HCT116 (cell line): ENCODE measurements at regions not wholly inside any gene's neighbourhood (a gene's known extent, or its start where the extent isn't known, plus 50 kb on each side); places are given as distances from the start of the nearest gene placed in this dataset.

Experiments
- ATAC-seq: fragments of 200-7000 bp; cut with Tn5 transposase; 2 replicates; pipeline ENCODE4 v1.9.1; 2020; ENCODE audit warnings: mild to moderate bottlenecking, moderate library complexity
- BruUV-seq: library from RNA; stranded (reverse); fragments of 400-500 nt; replicated peaks from 2 replicates; lab custom pipeline; 2021; lab: Mats Ljungman, UMichigan
- CTCF ChIA-PET: fragments of 300-600 bp; sonication (Branson Sonifier 250); formaldehyde crosslinking; loops from one replicate; lab custom pipeline; 2021; ENCODE audit warnings: antibody characterized with exemption; lab: Charles Lee
- POLR2A ChIA-PET: fragments of 300-600, 350-600 bp; sonication (Branson Sonifier 250); formaldehyde crosslinking; loops from one replicate; lab custom pipeline; 2021; ENCODE audit warnings: antibody characterized with exemption; lab: Charles Lee
- RAD21 ChIA-PET, 2 experiments: fragments of 300-600 bp; sonication (Branson Sonifier 250); formaldehyde crosslinking; loops; one replicate each; lab custom pipeline; 2023; ENCODE audit warnings: low total read pairs in 2 of 2; ENCODE audit not compliant: uncharacterized antibody in 2 of 2, unreplicated experiment in 2 of 2, low non-redundant PET in 1 of 2; lab: Charles Lee
- DNase-seq: peaks from one replicate; pipeline ENCODE4 v3.0.0-alpha.2; 2010; ENCODE audit warnings: low read depth, low spot score
- H2AFZ ChIP-seq: fragments of 200-600 bp; shearing (Covaris generic), sonication (generic); 2 replicates; pipeline ENCODE4 v1.6.1; 2017; ENCODE audit warnings: low read depth, mixed run types, mixed read lengths, antibody characterized with exemption, low read length; ENCODE audit not compliant: poor library complexity, severe bottlenecking
- H3K27ac ChIP-seq: 2 replicates; pipeline ENCODE4 v1.5.1; 2012; ENCODE audit warnings: low read depth, low read length
- H3K27me3 ChIP-seq: fragments of 200-600 bp; sonication (generic); 2 replicates; pipeline ENCODE4 v1.6.1; 2016; ENCODE audit warnings: mixed run types, low read length, mixed read lengths; ENCODE audit not compliant: insufficient read depth
- H3K36me3 ChIP-seq, 2 experiments: fragments of 200-500 bp in 1 of 2; fragments of 200-600 bp in 1 of 2; sonication (Bioruptor generic) in 1 of 2; sonication (generic) in 1 of 2; 2 replicates each; pipeline versions ENCODE4 v1.5.1 to v1.6.1; 2014 to 2016; ENCODE audit warnings: low read length in 2 of 2, inconsistent platforms in 1 of 2, mixed read lengths in 1 of 2, mixed run types in 1 of 2; ENCODE audit not compliant: insufficient read depth in 2 of 2, control insufficient read depth in 1 of 2
- H3K4me1 ChIP-seq, 2 experiments: fragments of 200-600 bp in 1 of 2; sonication (generic) in 1 of 2; 2 replicates each; pipeline versions ENCODE4 v1.5.1 to v1.6.1; 2012 to 2017; ENCODE audit warnings: low read length in 2 of 2, inconsistent platforms in 1 of 2, mild to moderate bottlenecking in 1 of 2, mixed read lengths in 1 of 2, mixed run types in 1 of 2, moderate library complexity in 1 of 2; ENCODE audit not compliant: insufficient read depth in 2 of 2, control insufficient read depth in 1 of 2
- H3K4me2 ChIP-seq: fragments of 200-600 bp; sonication (generic); 2 replicates; pipeline ENCODE4 v1.6.1; 2017; ENCODE audit warnings: mixed run types, low read length, mixed read lengths
- H3K4me3 ChIP-seq, 2 experiments: fragments of 200-600 bp in 1 of 2; sonication (generic) in 1 of 2; replicated peaks in 1 of 2; 2 replicates each; pipeline ENCODE4 v1.5.1; 2011 to 2016; ENCODE audit warnings: low read length in 2 of 2, control low read depth in 1 of 2, low read depth in 1 of 2, mild to moderate bottlenecking in 1 of 2, mixed read lengths in 1 of 2, mixed run types in 1 of 2
- H3K79me2 ChIP-seq: fragments of 200-600 bp; sonication (generic); 2 replicates; pipeline ENCODE4 v1.6.1; 2017; ENCODE audit warnings: mild to moderate bottlenecking, mixed run types, low read length, moderate library complexity, mixed read lengths; ENCODE audit not compliant: insufficient read depth
- H3K9ac ChIP-seq: fragments of 200-600 bp; sonication (generic); 2 replicates; pipeline ENCODE4 v1.6.1; 2016; ENCODE audit warnings: low read length, mixed read lengths
- H3K9me2 ChIP-seq: fragments of 200-600 bp; sonication (generic), shearing (Covaris generic); 2 replicates; pipeline ENCODE4 v1.6.1; 2017; ENCODE audit warnings: mixed run types, mild to moderate bottlenecking, moderate library complexity; ENCODE audit not compliant: insufficient read depth
- H3K9me3 ChIP-seq, 2 experiments: fragments of 200-500 bp in 1 of 2; fragments of 200-600 bp in 1 of 2; sonication (Bioruptor generic) in 1 of 2; sonication (generic) in 1 of 2; 2 replicates each; pipeline ENCODE4 v1.6.1; 2014 to 2017; ENCODE audit warnings: low read length in 2 of 2, mixed read lengths in 2 of 2, inconsistent platforms in 1 of 2, low read depth in 1 of 2, mild to moderate bottlenecking in 1 of 2, mixed run types in 1 of 2, moderate library complexity in 1 of 2; ENCODE audit not compliant: control insufficient read depth in 1 of 2, insufficient read depth in 1 of 2
- H4K20me1 ChIP-seq: fragments of 200-600 bp; sonication (generic), shearing (Covaris generic); 2 replicates; pipeline ENCODE4 v1.6.1; 2017; ENCODE audit warnings: mixed run types, mild to moderate bottlenecking, moderate library complexity; ENCODE audit not compliant: insufficient read depth
- CBX3 ChIP-seq: IDR thresholded peaks from 2 replicates; pipeline ENCODE4 v1.6.1; 2012; ENCODE audit warnings: low read depth
- CEBPB ChIP-seq: IDR thresholded peaks from 2 replicates; pipeline ENCODE4 v1.6.1; 2012; ENCODE audit warnings: low read depth
- EGR1 ChIP-seq: IDR thresholded peaks from 2 replicates; pipeline ENCODE4 v1.6.1; 2012; ENCODE audit warnings: low read depth
- EZH2phosphoT487 ChIP-seq: fragments of 200-600 bp; IDR thresholded peaks from 2 replicates; pipeline ENCODE4 v1.6.1; 2018; ENCODE audit warnings: antibody characterized with exemption, borderline replicate concordance
- FOSL1 ChIP-seq: IDR thresholded peaks from 2 replicates; pipeline ENCODE4 v1.6.1; 2012; ENCODE audit warnings: low read depth
- JUND ChIP-seq: IDR thresholded peaks from 2 replicates; pipeline ENCODE4 v1.6.1; 2012
- MAX ChIP-seq: IDR thresholded peaks from 2 replicates; pipeline ENCODE4 v1.6.1; 2012
- POLR2A ChIP-seq: IDR thresholded peaks from 2 replicates; pipeline ENCODE4 v1.7.0; 2011; ENCODE audit warnings: borderline replicate concordance; ENCODE audit not compliant: insufficient read depth, insufficient read length; ENCODE audit errors: extremely low read depth
- POLR2AphosphoS5 ChIP-seq: IDR thresholded peaks from 2 replicates; pipeline ENCODE4 v1.6.1; 2011; ENCODE audit warnings: mild to moderate bottlenecking, low read depth, low read length, moderate library complexity
- RAD21 ChIP-seq: IDR thresholded peaks from 2 replicates; pipeline ENCODE4 v1.6.1; 2012; ENCODE audit warnings: low read depth, mild to moderate bottlenecking
- SP1 ChIP-seq: IDR thresholded peaks from 2 replicates; pipeline ENCODE4 v1.6.1; 2012; ENCODE audit warnings: low read depth
- SRF ChIP-seq: IDR thresholded peaks from 2 replicates; pipeline ENCODE4 v1.6.1; 2012; ENCODE audit warnings: low read depth
- TCF7L2 ChIP-seq: IDR thresholded peaks from 2 replicates; pipeline ENCODE4 v1.7.0; 2011; ENCODE audit warnings: borderline replicate concordance, inconsistent platforms; ENCODE audit not compliant: insufficient read depth, insufficient read length; ENCODE audit errors: extremely low read depth
- ZBTB33 ChIP-seq: IDR thresholded peaks from 2 replicates; pipeline ENCODE4 v1.6.1; 2011; ENCODE audit warnings: mild to moderate bottlenecking, low read length, moderate library complexity; ENCODE audit not compliant: insufficient replicate concordance; ENCODE audit errors: extremely low read depth
- ZFX ChIP-seq: fragments of 450-650 bp; IDR thresholded peaks from 2 replicates; pipeline ENCODE4 v1.6.1; 2017
- ZNF274 ChIP-seq: fragments of 200-500 bp; sonication (Bioruptor generic); IDR thresholded peaks from 2 replicates; pipeline ENCODE4 v1.6.1; 2014; ENCODE audit warnings: mild to moderate bottlenecking, low read depth, low read length, inconsistent platforms
- intact Hi-C: fragments of 100-400 bp; cut with micrococcal nuclease; formaldehyde crosslinking; loops from 2 replicates; pipeline ENCODE4 v1.10.0; 2022
- TF ChIP-seq, protein P1 (sequence below): IDR thresholded peaks from 2 replicates; pipeline ENCODE4 v1.6.1; 2012; ENCODE audit warnings: low read depth
- TF ChIP-seq, protein P2 (sequence below): IDR thresholded peaks from 2 replicates; pipeline ENCODE4 v1.6.1; 2012

GRCh38 chr1:244322791-244323521, 128.8 kb downstream of the ADSS2 start:
- POLR2A ChIA-PET, result no interaction called here
- CTCF ChIA-PET, result interaction anchor here (1.0 kb wide), 1 partner anchor 24 kb away, joined by 4 read pairs; no protein-coding TSS in a partner anchor
- H4K20me1 ChIP-seq, result no peaks in the 10 kb centered on the region
- H3K36me3 ChIP-seq, result no peaks in the 10 kb centered on the region
- peak overlapping the region; percentile 54 for H3K9ac ChIP-seq
- RAD21 ChIA-PET, result interaction anchor here in 1 of 2 experiments (0.6 kb wide), 1 partner anchor 20 kb away, joined by 3 read pairs; no protein-coding TSS in a partner anchor
- peaks cover 20 to 52% of the 10 kb centered on the region in 2 experiments for H3K4me1 ChIP-seq
- TF ChIP-seq FOSL1 (peak; percentile 99), RAD21 (peak; percentile 22; the same call in 1 of the 2 replicates), POLR2A (no peak), CEBPB (peak; percentile 54; the same call in 1 of the 2 replicates), ZNF274 (no peak), CBX3 (peak; percentile 76), POLR2AphosphoS5 (peak; percentile 48; the same call in 1 of the 2 replicates), ZFX (no peak), MAX (peak; percentile 17; the same call in 1 of the 2 replicates), ZBTB33 (no peak), TCF7L2 (no peak), SP1 (peak; percentile 90), SRF (peak; percentile 69), JUND (peak; percentile 98), EZH2phosphoT487 (no peak), EGR1 (peak; percentile 54)
- TF ChIP-seq, protein P1, sequence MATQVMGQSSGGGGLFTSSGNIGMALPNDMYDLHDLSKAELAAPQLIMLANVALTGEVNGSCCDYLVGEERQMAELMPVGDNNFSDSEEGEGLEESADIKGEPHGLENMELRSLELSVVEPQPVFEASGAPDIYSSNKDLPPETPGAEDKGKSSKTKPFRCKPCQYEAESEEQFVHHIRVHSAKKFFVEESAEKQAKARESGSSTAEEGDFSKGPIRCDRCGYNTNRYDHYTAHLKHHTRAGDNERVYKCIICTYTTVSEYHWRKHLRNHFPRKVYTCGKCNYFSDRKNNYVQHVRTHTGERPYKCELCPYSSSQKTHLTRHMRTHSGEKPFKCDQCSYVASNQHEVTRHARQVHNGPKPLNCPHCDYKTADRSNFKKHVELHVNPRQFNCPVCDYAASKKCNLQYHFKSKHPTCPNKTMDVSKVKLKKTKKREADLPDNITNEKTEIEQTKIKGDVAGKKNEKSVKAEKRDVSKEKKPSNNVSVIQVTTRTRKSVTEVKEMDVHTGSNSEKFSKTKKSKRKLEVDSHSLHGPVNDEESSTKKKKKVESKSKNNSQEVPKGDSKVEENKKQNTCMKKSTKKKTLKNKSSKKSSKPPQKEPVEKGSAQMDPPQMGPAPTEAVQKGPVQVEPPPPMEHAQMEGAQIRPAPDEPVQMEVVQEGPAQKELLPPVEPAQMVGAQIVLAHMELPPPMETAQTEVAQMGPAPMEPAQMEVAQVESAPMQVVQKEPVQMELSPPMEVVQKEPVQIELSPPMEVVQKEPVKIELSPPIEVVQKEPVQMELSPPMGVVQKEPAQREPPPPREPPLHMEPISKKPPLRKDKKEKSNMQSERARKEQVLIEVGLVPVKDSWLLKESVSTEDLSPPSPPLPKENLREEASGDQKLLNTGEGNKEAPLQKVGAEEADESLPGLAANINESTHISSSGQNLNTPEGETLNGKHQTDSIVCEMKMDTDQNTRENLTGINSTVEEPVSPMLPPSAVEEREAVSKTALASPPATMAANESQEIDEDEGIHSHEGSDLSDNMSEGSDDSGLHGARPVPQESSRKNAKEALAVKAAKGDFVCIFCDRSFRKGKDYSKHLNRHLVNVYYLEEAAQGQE, result no peak
- TF ChIP-seq, protein P2, sequence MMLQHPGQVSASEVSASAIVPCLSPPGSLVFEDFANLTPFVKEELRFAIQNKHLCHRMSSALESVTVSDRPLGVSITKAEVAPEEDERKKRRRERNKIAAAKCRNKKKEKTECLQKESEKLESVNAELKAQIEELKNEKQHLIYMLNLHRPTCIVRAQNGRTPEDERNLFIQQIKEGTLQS, result no peak
- DNase-seq (peak; percentile 85), ATAC-seq (peak; percentile 84)
- H2AFZ ChIP-seq, result peak overlapping the region; percentile 87
- intact Hi-C loops, result no loop called here
- H3K9me2 ChIP-seq, result no peaks in the 10 kb centered on the region
- H3K79me2 ChIP-seq, result no peaks in the 10 kb centered on the region
- peak overlapping the region; percentile 76 for H3K4me2 ChIP-seq
- peak overlapping the region; percentile 83 for H3K27ac ChIP-seq
- BruUV-seq, result no TSS peak
- H3K4me3 ChIP-seq, result peak overlapping the region; percentile 22 to 44
- no peaks in the 10 kb centered on the region for H3K9me3 ChIP-seq
- no peaks in the 10 kb centered on the region for H3K27me3 ChIP-seq
